A549 (cell line): ENCODE measurements at regions not wholly inside any gene's neighbourhood (a gene's known extent, or its start where the extent isn't known, plus 50 kb on each side); places are given as distances from the start of the nearest gene placed in this dataset.

Experiments used
- ATAC-seq, 2 experiments: fragments of 200-7000 bp in 1 of 2; fragments of >200 bp in 1 of 2; cut with Nextera tagmentation in 1 of 2; cut with Tn5 transposase in 1 of 2; 3 replicates each; pipeline versions ENCODE4 v1.8.0 to v1.9.1; 2018 to 2020; ENCODE audit warnings: mild to moderate bottlenecking in 1 of 2, moderate library complexity in 1 of 2
- CTCF ChIA-PET: fragments of 300-600 bp; sonication (Branson Sonifier 250); formaldehyde crosslinking; extraction: SDS; loops from one replicate; lab custom pipeline; 2021; ENCODE audit warnings: antibody characterized with exemption, inconsistent platforms; lab: Yijun Ruan, JAX
- POLR2A ChIA-PET: fragments of 350-600 bp; formaldehyde crosslinking; extraction: SDS; loops from one replicate; lab custom pipeline; 2021; ENCODE audit warnings: antibody characterized with exemption, inconsistent platforms; lab: Yijun Ruan, JAX
- DNase-seq, 2 experiments: peaks; one replicate each; pipeline versions ENCODE4 v3.0.0 to v3.0.0-alpha.2; 2011 to 2016; ENCODE audit warnings: low read depth in 1 of 2, low spot score in 1 of 2
- FAIRE-seq: peaks from 2 replicates; lab custom pipeline; 2011; peaks lifted over from hg19 to GRCh38; lab: Jason Lieb, UNC
- H3K27ac ChIP-seq, 2 experiments: fragments of >200 bp; sonication (Bioruptor Twin); formaldehyde crosslinking; 3 replicates each; pipeline ENCODE4 v1.5.1; 2016 to 2017
- H3K4me1 ChIP-seq: fragments of >200 bp; sonication (Bioruptor Twin); formaldehyde crosslinking; 3 replicates; pipeline ENCODE4 v1.6.1; 2016
- H3K4me2 ChIP-seq: fragments of >200 bp; sonication (Bioruptor Twin); formaldehyde crosslinking; 3 replicates; pipeline ENCODE4 v1.6.1; 2016
- H3K4me3 ChIP-seq: fragments of >200 bp; sonication (Bioruptor Twin); formaldehyde crosslinking; 3 replicates; pipeline ENCODE4 v1.5.1; 2016
- H3K9me3 ChIP-seq: fragments of >200 bp; sonication (Bioruptor Twin); formaldehyde crosslinking; 3 replicates; pipeline ENCODE4 v1.6.1; 2016
- ATOH8 ChIP-seq: fragments of 250-450 bp; sonication (Bioruptor Pico); IDR thresholded peaks from 2 replicates; pipeline ENCODE4 v1.5.0; 2020; ENCODE audit warnings: low read depth, mild to moderate bottlenecking, moderate library complexity
- CBX2 ChIP-seq: fragments of 200-600 bp; sonication (generic); IDR thresholded peaks from 2 replicates; pipeline ENCODE4 v1.6.1; 2016; ENCODE audit warnings: low read depth, mild to moderate bottlenecking, borderline replicate concordance
- CEBPB ChIP-seq, 2 experiments: fragments of >200 bp in 1 of 2; sonication (Bioruptor Twin) in 1 of 2; formaldehyde crosslinking in 1 of 2; IDR thresholded peaks; 2 replicates each; pipeline ENCODE4 v1.6.1; 2012 to 2016
- CHD2 ChIP-seq: fragments of 150-350 bp; IDR thresholded peaks from 2 replicates; pipeline ENCODE4 v1.6.1; 2014; ENCODE audit warnings: low read length; ENCODE audit not compliant: partially characterized antibody
- CHD4 ChIP-seq: fragments of 200-600 bp; sonication (generic); IDR thresholded peaks from 2 replicates; pipeline ENCODE4 v1.6.1; 2016; ENCODE audit warnings: antibody characterized with exemption, mild to moderate bottlenecking, borderline replicate concordance
- E2F6 ChIP-seq: IDR thresholded peaks from 2 replicates; pipeline ENCODE4 v1.6.1; 2012; ENCODE audit warnings: low read depth, borderline replicate concordance
- EHF ChIP-seq: fragments of 250-450 bp; sonication (Bioruptor Pico); IDR thresholded peaks from 2 replicates; pipeline ENCODE4 v1.5.0; 2020; ENCODE audit warnings: mild to moderate bottlenecking
- FOXS1 ChIP-seq: fragments of 250-450 bp; sonication (Bioruptor Pico); IDR thresholded peaks from 2 replicates; pipeline ENCODE4 v1.5.0; 2020; ENCODE audit warnings: mild to moderate bottlenecking, moderate library complexity
- HES2 ChIP-seq: fragments of >200 bp; sonication (Bioruptor Twin); formaldehyde crosslinking; IDR thresholded peaks from 2 replicates; pipeline ENCODE4 v1.6.1; 2016
- HOXB13 ChIP-seq: fragments of 250-450 bp; sonication (Bioruptor Pico); IDR thresholded peaks from 2 replicates; pipeline ENCODE4 v1.5.0; 2020; ENCODE audit warnings: low read depth, mild to moderate bottlenecking, moderate library complexity
- HOXB5 ChIP-seq: fragments of 250-450 bp; sonication (Bioruptor Pico); IDR thresholded peaks from 2 replicates; pipeline ENCODE4 v1.5.0; 2020; ENCODE audit warnings: mild to moderate bottlenecking, moderate library complexity
- JUN ChIP-seq, 2 experiments: fragments of >200 bp; sonication (Bioruptor Twin); formaldehyde crosslinking; IDR thresholded peaks; 2 replicates in 1 of 2; 3 replicates in 1 of 2; pipeline ENCODE4 v1.6.1; 2016 to 2017
- MAFK ChIP-seq: fragments of 450-650 bp; IDR thresholded peaks from 2 replicates; pipeline ENCODE4 v1.6.1; 2014; ENCODE audit not compliant: partially characterized antibody
- MAZ ChIP-seq: fragments of 150-350 bp; IDR thresholded peaks from 2 replicates; pipeline ENCODE4 v1.6.1; 2014; ENCODE audit warnings: antibody characterized with exemption, low read depth, low read length, borderline replicate concordance
- NFE2L2 ChIP-seq: fragments of 150-350 bp; conservative IDR thresholded peaks from 2 replicates; pipeline ENCODE4 v1.6.1; 2014; ENCODE audit warnings: low read length
- NPAS2 ChIP-seq: fragments of 250-450 bp; sonication (Bioruptor Pico); IDR thresholded peaks from 2 replicates; pipeline ENCODE4 v1.8.0; 2022; ENCODE audit warnings: mild to moderate bottlenecking, moderate library complexity, borderline replicate concordance
- NR3C1 ChIP-seq: fragments of >200 bp; sonication (Bioruptor Twin); formaldehyde crosslinking; IDR thresholded peaks from 3 replicates; pipeline ENCODE4 v1.6.1; 2017
- PBX3 ChIP-seq: IDR thresholded peaks from 2 replicates; pipeline ENCODE4 v1.6.1; 2012
- POLR2A ChIP-seq: IDR thresholded peaks from 2 replicates; pipeline ENCODE4 v1.6.1; 2012; ENCODE audit warnings: mild to moderate bottlenecking, low read length
- RAD21 ChIP-seq, 2 experiments: fragments of >200 bp in 1 of 2; sonication (Bioruptor Twin) in 1 of 2; formaldehyde crosslinking in 1 of 2; IDR thresholded peaks in 1 of 2; conservative IDR thresholded peaks in 1 of 2; 2 replicates in 1 of 2; 3 replicates in 1 of 2; pipeline ENCODE4 v1.6.1; 2012 to 2018; ENCODE audit warnings: inconsistent platforms in 1 of 2
- RCOR1 ChIP-seq: fragments of 150-350 bp; IDR thresholded peaks from 2 replicates; pipeline ENCODE4 v1.6.1; 2014; ENCODE audit warnings: antibody characterized with exemption, low read length, low read depth
- RFX5 ChIP-seq: fragments of 450-650 bp; IDR thresholded peaks from 2 replicates; pipeline ENCODE4 v1.7.1; 2014; ENCODE audit warnings: antibody characterized with exemption, mild to moderate bottlenecking, moderate library complexity
- RNF2 ChIP-seq: fragments of 200-600 bp; sonication (generic); IDR thresholded peaks from 2 replicates; pipeline ENCODE4 v1.6.1; 2016; ENCODE audit warnings: low read depth, mild to moderate bottlenecking, antibody characterized with exemption, moderate library complexity, borderline replicate concordance
- SMC3 ChIP-seq: fragments of >200 bp; sonication (Bioruptor Twin); formaldehyde crosslinking; IDR thresholded peaks from 3 replicates; pipeline ENCODE4 v1.6.1; 2018; ENCODE audit warnings: inconsistent platforms
- SREBF2 ChIP-seq: fragments of 450-650 bp; IDR thresholded peaks from 2 replicates; pipeline ENCODE4 v1.6.1; 2014; ENCODE audit warnings: mild to moderate bottlenecking, moderate library complexity
- TFCP2L1 ChIP-seq: fragments of 250-450 bp; sonication (Bioruptor Pico); IDR thresholded peaks from 2 replicates; pipeline ENCODE4 v1.5.0; 2021; ENCODE audit warnings: mild to moderate bottlenecking
- TP53 ChIP-seq: fragments of 250-450 bp; sonication (Bioruptor Pico); IDR thresholded peaks from 2 replicates; pipeline ENCODE4 v1.5.0; 2021; ENCODE audit warnings: mild to moderate bottlenecking, moderate library complexity
- ZFP36 ChIP-seq: fragments of 450-650 bp; IDR thresholded peaks from 2 replicates; pipeline ENCODE4 v1.6.1; 2014; ENCODE audit warnings: borderline replicate concordance; ENCODE audit not compliant: partially characterized antibody
- ZNF302 ChIP-seq: fragments of 250-450 bp; sonication (Bioruptor Pico); IDR thresholded peaks from 2 replicates; pipeline ENCODE4 v1.9.0; 2021; ENCODE audit warnings: inconsistent platforms, mild to moderate bottlenecking, moderate library complexity
- WGBS: methylation state at CpG from one replicate; pipeline ENCODE4 v1.1.6; 2017; ENCODE audit errors: missing lambda C conversion rate; 5-methylcytosine and 5-hydroxymethylcytosine counted together

- no peak for TF ChIP-seq SMC3
- no peak for TF ChIP-seq RAD21 (conservative IDR thresholded peaks at IDR 0.05 in 1 of 2, IDR thresholded peaks at IDR 0.05 in 1 of 2)
- TF ChIP-seq ZNF302: no peak
- no peak for TF ChIP-seq CEBPB (IDR thresholded peaks at IDR 0.05)
- TF ChIP-seq CHD4: no peak
- TF ChIP-seq TP53: no peak
- no peak for TF ChIP-seq MAFK
- no peak for TF ChIP-seq FOXS1 (CRISPR knock-in tag)
- no peak for TF ChIP-seq RCOR1
- TF ChIP-seq TFCP2L1 (CRISPR knock-in tag): no peak
- TF ChIP-seq NR3C1: no peak
- TF ChIP-seq HES2: no peak
- no peak for TF ChIP-seq ATOH8 (CRISPR knock-in tag)
- no peak for TF ChIP-seq PBX3
- TF ChIP-seq CBX2: no peak
- no peak overlapping the region for H3K4me2 ChIP-seq
- FAIRE-seq (no peak), ATAC-seq (no peak), DNase-seq (no peak)
- POLR2A ChIA-PET: no interaction called here
- H3K27ac ChIP-seq: no peak overlapping the region
- no peak overlapping the region for H3K4me3 ChIP-seq
- CTCF ChIA-PET: no interaction called here
- no peaks in the 10 kb centered on the region for H3K9me3 ChIP-seq
- peaks cover 6% of the 10 kb centered on the region; the same call in 1 of the 3 replicates for H3K4me1 ChIP-seq
- WGBS: 73% methylated on average over 3 of the region's 3 CpGs
Measured at GRCh38 chr3:177683586-177683985, 486.3 kb upstream of the TBL1XR1 start.

GRCh38 chr3:177686671-177687070 is 489.4 kb upstream of the TBL1XR1 start:
- Histone ChIP-seq H3K4me1 (no peaks in the 10 kb centered on the region), H3K9me3 (no peaks in the 10 kb centered on the region), H3K4me2 (no peak overlapping the region), H3K4me3 (no peak overlapping the region), H3K27ac (no peak overlapping the region)
- FAIRE-seq: no peak
- WGBS: 90% methylated on average over 7 of the region's 8 CpGs
- ChIA-PET POLR2A (no interaction called here), CTCF (no interaction called here)
- no peak for DNase-seq
- ATAC-seq: no peak
- TF ChIP-seq NPAS2 (CRISPR knock-in tag) (no peak), CHD2 (no peak), JUN (IDR thresholded peaks at IDR 0.05) (no peak), HOXB13 (CRISPR knock-in tag) (no peak), HOXB5 (CRISPR knock-in tag) (no peak), RAD21 (conservative IDR thresholded peaks at IDR 0.05 in 1 of 2, IDR thresholded peaks at IDR 0.05 in 1 of 2) (no peak), NFE2L2 (no peak), POLR2A (no peak), MAFK (no peak), RNF2 (no peak), EHF (CRISPR knock-in tag) (no peak)

- CTCF ChIA-PET: no interaction called here
- Histone ChIP-seq H3K4me3 (no peak overlapping the region), H3K4me1 (no peaks in the 10 kb centered on the region), H3K27ac (no peak overlapping the region), H3K9me3 (no peaks in the 10 kb centered on the region), H3K4me2 (no peak overlapping the region)
- POLR2A ChIA-PET: no interaction called here
- WGBS: 67% methylated on average over 4 of the region's 4 CpGs
- ATAC-seq: no peak
- FAIRE-seq: no peak
- TF ChIP-seq MAZ: no peak
- TF ChIP-seq ZNF302: no peak
- TF ChIP-seq ZFP36: no peak
- TF ChIP-seq CBX2: no peak
- TF ChIP-seq SREBF2: no peak
- TF ChIP-seq E2F6: no peak
- TF ChIP-seq RFX5: no peak
- no peak for TF ChIP-seq JUN (IDR thresholded peaks at IDR 0.05)
- no peak for DNase-seq
Measured at GRCh38 chr3:177687291-177687690, 490.0 kb upstream of the TBL1XR1 start.
